Ammon's horn (tissue), 1 donor: ENCODE measurements at regions not wholly inside any gene's neighbourhood (a gene's known extent, or its start where the extent isn't known, plus 50 kb on each side); places are given as distances from the start of the nearest gene placed in this dataset.

ENCODE experiments used
- DNase-seq: peaks from one replicate; pipeline ENCODE4 v3.0.0-alpha.2; 2016; ENCODE audit warnings: low spot score

DNA sequence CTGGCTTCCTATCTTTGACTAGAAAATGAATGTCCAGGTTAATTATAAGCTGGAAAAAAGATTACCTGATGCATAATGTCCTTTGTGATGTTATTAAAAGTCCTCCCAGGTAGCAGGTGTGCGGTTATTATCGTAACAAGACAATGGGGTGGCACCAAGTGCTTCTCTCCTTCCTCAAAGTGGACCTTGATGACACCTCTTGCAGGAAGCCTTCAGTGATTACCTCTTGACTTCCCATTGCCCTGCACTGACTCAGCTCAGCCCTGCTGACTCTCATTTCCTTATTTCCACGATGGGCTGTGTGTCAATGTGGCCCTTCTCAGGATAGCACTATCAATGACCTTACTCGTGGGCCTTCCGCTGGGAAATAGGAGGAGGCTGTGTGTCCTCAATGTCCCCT lies 477.4 kb upstream of the CCL2 start:
- no peak for DNase-seq

DNA sequence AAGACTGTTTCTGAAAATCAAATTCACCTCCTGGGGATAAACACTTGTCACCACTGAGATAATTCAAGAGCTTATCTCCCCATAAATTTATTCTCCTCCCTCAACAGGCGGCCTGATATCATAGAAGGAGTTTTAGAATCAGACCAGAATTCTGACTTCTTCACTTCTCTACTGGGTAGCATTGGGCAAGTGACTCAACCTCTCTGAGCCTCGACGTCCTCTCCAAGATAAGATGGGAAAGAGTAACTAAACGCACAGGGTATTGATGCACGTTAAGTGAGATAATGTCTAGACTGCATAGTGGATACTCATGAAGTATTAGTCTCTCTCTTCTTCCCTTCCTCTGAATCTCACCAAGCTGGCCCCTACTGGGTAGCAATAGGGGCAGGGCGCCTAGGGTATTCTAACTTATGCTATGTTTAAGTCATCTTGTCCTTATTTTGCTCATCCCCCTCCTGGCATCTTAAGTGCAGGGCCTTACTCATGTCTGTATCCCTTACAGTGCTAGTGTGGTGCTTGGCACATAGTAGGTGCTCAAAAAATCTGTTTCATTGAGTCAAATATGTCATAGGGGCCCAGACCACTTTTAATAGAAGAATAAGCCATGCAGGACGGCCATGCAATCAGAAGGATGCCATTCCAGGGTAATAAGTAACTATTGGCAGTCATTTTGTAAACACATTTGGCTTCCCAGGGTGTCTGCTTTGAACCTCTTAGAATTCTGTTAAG lies 476.4 kb upstream of the CCL2 start:
- DNase-seq = no peak

DNA sequence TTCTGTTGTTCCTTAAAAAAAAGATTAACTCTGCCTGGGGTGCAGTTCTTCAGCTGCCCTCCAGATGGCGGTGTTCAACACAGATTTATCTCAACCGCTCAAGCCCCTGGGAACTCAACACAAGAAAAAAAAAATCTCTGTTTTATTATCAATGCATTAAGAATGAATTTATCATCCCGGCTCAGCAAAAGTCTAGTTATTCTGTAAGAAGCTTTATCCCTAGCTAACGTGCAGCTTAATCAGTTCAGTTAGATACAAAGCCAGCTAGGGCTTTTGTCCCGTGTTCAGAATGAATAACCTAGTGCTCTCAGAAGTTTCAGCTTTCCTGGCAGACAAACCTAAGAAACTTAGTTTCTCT lies 475.9 kb upstream of the CCL2 start:
- DNase-seq = peak; percentile 78

DNA sequence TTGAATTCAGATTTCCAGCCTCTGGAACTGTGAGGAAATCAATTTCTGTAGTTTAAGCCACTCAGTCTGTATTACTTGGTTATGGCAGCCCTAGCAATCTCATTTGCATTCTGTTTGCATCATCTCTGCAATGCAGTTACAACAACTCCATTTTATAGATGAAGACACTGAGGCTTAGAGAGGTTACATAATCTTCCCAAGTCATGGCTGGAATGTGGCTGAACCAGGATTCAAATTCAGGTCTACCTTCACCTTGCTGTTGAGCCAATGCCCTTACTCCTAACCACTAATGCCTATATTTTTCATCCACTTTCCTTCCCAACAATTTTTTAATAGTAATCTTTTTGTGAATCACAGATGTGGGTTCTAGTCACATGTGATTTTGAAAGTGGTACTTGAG lies 469.8 kb upstream of the CCL2 start:
- DNase-seq = no peak

- no peak for DNase-seq
Observed at GRCh38 chr17:33786478-33786877, 468.6 kb upstream of the CCL2 start.

DNA sequence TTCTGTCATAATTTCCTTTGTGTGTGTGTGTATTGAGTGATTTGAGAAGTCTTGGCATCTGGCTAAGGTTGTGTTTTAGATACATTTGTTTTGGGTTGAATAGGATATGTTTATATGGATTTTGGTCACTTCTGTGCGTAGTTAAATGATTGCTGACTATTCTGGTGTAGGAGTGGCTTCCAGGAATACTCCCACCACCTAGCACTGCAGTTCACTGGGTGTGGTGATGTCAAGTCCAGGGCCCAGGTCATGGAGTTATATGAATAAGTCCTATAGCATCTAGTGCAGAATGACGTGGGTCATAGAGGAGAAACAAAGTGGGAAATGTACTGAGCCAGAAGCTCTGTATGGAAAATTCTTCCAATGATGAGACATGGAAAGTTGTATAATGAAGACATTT lies 465.4 kb upstream of the CCL2 start:
- DNase-seq = no peak

GRCh38 chr17:33797181-33797580 lies 457.9 kb upstream of the CCL2 start:
- no peak for DNase-seq

- DNase-seq = no peak
Observed at GRCh38 chr17:33798308-33798707, 456.8 kb upstream of the CCL2 start.

DNA sequence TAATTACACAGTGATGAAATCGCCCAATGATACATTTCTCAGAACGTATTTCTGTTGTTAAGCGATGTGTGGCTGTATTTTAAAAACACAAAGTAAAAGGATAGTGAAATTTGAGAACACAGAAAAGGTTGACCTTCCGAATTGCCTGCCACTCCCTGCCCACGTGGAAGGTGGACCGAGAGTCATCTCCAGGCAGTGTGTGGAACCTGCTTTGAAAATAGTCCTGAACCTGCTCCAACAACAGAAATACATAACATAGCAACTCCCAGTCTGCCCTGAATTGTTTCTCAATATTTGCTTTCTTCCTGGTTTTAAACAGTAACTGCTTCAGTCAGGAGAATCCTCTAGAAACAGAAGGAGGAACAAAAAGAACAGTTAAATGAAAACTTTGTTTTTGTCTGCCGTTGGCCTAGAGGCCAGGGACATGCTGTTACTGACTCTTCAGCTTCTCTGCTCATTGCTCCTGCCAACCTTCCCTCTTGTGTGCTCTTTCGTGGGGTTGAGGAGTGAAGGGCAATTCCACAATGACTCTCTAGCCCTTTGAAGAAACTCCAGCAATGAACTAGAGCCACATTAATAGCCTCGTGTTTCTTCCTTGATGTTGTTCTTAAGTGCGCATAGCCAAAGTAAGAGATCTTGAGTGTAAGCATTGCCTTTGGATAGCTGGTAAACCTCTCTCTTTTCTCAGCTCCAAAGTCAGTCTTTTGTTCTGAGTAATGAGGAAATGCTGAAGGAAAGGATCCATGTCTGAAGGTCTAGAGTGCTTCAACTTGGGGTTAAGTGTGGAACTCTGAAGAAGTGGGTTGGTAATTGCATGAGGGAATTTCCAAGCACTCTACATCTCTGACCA lies 452.5 kb upstream of the CCL2 start:
- DNase-seq = peak; percentile 24

DNA sequence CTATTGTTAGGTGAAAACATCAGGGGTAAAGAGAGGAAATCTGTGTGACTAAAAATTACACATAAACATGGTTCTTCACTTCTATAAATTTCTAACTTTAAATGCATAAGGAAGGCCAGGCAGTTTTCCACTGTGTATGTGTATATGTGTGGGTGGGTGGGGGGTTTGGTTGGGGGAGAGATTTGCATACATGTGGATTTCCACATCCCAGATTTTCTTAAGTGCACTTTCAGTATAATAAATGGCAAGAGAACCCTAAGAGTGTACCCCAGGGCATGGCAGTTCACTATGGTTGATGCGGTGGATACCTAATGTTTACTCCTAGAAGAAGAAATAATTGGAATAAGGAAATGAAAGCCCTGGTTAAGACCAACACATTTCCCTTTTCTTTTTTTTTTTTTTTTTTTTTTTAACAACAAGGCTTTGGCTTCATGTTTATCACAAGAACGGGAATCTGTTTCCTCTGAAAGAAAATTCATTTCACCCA lies 451.8 kb upstream of the CCL2 start:
- no peak for DNase-seq

- no peak for DNase-seq
Observed at GRCh38 chr17:33803686-33804085, 451.4 kb upstream of the CCL2 start.

DNA sequence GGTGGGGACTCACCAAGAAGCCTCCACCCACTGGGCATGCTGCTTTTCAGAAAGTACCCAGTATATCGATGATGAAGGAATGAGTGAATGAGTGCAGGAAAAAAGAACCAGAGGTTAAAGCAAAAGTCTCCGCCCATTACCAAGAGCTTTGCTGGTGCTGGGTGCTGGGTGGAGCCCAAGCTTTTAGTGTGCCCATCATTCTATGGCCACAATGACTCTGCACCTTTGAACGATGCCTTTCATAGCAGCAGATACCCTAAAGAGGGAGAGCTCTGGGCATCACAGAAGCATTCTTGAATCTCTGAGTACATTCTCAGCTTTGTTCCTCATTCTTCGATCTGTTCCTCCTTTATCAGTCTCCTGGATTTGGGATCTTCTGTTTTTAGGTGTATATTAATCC lies 450.7 kb upstream of the CCL2 start:
- no peak for DNase-seq

- no peak for DNase-seq
Observed at GRCh38 chr17:33806631-33807030, 448.5 kb upstream of the CCL2 start.

GRCh38 chr17:33809748-33810147 lies 445.3 kb upstream of the CCL2 start:
- no peak for DNase-seq

DNA sequence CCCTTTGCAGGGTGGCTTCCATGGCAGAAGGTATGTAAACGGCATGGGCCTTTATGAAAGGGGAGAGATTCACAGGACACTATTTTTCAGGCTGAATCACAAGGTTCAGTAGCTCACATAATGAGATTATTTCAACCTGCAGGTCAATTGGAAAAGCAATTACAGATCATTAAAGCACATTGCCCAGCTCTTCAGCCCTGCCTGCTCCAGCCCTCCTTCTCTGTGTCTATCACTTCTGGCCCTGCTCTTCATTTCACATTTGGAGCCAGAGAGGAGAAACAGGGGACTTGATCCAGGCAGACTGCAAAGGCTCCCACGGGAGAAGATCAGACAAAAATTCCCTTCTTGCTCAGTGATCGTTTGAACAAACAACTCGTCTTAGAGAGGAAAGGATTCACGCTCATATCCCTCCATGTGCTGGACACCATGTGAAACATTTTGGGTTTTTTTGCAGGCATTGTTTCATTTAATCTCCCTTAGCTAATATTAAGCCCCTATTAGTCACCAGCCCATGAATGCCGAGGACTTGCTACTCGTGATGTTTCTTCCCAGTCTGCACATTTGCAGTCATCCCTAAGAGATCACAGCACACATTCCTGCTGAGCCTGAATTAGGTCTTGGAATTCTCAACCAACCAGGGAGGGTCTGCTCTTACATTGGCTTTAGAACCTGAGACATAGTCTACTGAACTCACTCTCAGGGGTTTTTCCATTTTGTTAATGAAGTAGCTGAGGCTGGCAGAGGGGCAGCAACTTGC lies 443.9 kb upstream of the CCL2 start:
- no peak for DNase-seq

GRCh38 chr17:33811984-33812577 lies 443.0 kb upstream of the CCL2 start:
- DNase-seq = no peak

DNA sequence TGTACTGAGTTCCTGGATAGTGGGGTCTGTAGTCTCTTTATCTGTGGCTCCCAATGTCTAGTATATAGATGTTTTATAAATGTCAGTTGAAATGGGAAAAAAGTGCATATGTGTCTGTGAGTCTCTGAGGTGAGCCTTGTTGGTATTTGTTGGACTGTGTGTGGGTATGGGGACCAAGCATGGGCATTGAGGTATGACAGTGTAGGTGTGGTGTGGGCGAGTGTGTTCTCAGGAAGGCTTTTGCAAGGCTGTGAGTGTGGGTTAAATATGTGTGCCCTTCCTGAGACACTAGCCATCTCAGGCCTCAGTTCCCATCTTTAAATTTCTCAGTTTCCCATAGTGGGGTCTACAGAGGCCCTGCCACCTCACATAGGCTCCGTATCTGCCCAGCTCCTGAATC lies 440.2 kb upstream of the CCL2 start:
- DNase-seq = no peak

GRCh38 chr17:33816036-33816435 lies 439.0 kb upstream of the CCL2 start:
- no peak for DNase-seq

- DNase-seq = no peak
Observed at GRCh38 chr17:33816842-33817617, 438.1 kb upstream of the CCL2 start.

GRCh38 chr17:33819539-33819938 lies 435.5 kb upstream of the CCL2 start:
- no peak for DNase-seq

DNA sequence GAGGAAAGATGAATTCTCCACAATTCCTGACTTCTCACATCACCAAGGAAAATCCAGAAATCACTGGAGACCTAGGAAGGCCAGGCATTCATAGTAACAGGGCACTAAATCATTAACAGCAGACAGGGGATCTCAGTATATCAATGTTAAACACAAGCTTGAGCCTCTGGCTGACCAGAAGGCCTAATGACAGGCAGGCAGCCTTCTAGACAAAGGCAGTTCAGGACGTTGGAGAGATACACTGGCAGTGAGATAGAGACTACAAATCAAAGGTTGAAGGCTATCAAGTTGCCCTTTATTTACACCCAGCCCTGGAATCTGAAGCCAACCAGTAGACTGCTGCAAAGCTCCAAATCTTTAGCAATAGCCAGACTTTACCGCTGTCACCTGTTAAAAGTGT lies 422.8 kb upstream of the CCL2 start:
- DNase-seq = no peak

GRCh38 chr17:33837281-33837680 lies 417.8 kb upstream of the CCL2 start:
- DNase-seq = no peak
